Peyer's patch (tissue), 4 donors: ENCODE measurements at regions not wholly inside any gene's neighbourhood (a gene's known extent, or its start where the extent isn't known, plus 50 kb on each side); places are given as distances from the start of the nearest gene placed in this dataset.

ENCODE experiments used
- POLR2A ChIP-seq, 2 donors: fragments of 450-650 bp; IDR thresholded peaks; one replicate each; pipeline ENCODE4 v1.5.1; 2017; ENCODE audit warnings: antibody characterized with exemption in 2 of 2, mild to moderate bottlenecking in 2 of 2, moderate library complexity in 2 of 2
- TF ChIP-seq, protein P1 (sequence below), 6 experiments: fragments of 450-650 bp in 4 of 6; fragments of 200-600 bp in 2 of 6; sonication (generic) in 1 of 6; IDR thresholded peaks; one replicate each; pipeline ENCODE4 v1.5.1; 2017 to 2019; ENCODE audit warnings: antibody characterized with exemption in 6 of 6, mild to moderate bottlenecking in 3 of 6, moderate library complexity in 1 of 6

DNA sequence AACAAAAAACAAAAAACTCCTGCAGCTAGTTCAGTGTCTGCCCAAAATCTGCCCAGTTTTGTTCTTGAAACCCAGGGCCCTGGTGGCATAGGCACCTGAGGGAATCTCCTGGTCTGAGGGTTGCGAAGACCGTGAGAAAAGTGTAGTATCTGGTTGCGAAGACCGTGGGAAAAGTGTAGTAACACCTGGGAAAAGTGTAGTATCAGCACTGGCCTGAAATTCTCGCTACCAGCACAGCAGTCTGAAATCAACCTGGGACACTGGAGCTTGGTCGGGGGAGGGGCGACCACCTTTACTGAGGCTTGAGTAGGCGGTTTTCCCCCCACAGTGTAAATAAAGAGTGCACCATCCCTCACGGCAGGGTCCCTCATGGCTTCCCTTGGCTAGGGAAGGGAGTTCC is 82.5 kb upstream of the SP4 start:
- no peak for TF ChIP-seq POLR2A (IDR thresholded peaks at IDR 0.05)
- TF ChIP-seq, protein P1, sequence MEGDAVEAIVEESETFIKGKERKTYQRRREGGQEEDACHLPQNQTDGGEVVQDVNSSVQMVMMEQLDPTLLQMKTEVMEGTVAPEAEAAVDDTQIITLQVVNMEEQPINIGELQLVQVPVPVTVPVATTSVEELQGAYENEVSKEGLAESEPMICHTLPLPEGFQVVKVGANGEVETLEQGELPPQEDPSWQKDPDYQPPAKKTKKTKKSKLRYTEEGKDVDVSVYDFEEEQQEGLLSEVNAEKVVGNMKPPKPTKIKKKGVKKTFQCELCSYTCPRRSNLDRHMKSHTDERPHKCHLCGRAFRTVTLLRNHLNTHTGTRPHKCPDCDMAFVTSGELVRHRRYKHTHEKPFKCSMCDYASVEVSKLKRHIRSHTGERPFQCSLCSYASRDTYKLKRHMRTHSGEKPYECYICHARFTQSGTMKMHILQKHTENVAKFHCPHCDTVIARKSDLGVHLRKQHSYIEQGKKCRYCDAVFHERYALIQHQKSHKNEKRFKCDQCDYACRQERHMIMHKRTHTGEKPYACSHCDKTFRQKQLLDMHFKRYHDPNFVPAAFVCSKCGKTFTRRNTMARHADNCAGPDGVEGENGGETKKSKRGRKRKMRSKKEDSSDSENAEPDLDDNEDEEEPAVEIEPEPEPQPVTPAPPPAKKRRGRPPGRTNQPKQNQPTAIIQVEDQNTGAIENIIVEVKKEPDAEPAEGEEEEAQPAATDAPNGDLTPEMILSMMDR (IDR thresholded peaks at IDR 0.05): no peak
